ENCODE measurements at regions not wholly inside any gene's neighbourhood (a gene's known extent, or its start where the extent isn't known, plus 50 kb on each side); places are given as distances from the start of the nearest gene placed in this dataset.
A peak's percentile ranks its signal among the peaks of the same experiment; 100 is the strongest.

DNA sequence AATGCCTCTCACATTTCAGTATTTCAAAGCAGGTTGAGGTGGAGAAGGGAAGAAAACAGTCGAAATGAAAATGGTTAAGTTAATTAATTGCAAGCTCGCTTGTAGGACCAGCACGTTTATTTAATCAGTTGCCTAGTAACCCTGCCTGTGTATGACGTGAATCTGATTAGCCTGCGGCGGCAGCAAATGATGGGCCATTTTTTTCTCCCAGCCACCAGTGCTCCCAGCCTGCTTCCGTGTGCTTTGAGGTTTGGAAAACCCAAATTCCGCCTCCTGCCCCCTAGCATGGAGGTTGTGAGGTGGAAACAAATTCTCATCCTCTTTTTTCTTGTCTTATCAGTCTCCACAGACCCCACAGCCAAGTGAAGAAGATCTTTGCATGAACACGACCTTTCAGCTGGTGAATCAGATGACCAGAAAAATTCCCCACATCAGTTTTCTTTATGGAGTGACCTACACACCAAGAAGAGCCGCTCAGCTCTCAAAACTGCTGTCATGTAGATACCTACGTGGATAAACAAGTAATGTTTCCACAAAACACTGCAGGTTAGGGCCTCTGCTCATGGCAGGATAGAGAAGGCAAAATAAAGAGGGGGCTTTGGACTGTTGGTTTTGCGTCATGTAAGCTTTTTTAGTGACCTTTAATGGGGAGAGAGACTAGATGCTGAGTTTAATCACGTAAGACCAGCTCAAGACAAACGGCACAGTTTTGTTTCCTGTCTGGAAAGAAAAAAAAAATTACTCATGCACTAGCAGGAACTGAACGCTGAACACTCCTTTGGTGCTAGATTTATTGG lies 572.9 kb upstream of the NOX3 start:
- peak; percentile 71 for DNase-seq

DNA sequence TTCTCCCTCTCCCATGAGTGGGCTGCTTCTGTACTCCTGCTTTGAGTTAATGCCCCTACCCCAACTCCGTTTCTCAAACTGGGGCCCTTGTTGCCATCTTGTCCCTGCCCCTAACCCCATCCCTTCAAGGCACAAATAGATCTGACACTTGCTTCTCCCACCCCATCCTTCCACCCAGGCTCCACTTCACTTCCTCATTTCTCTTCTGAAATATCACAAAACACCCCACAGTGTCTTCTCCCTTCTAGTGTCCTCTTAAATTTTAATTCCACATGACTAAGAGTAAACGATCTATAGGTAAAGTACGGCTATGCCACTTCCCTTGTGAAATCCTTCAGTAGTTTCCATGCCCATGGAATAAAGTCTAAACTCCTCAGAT lies 571.6 kb upstream of the NOX3 start:
- no peak for DNase-seq

GRCh38 chr6:156026486-156027247 lies 571.0 kb upstream of the NOX3 start:
- DNase-seq = no peak

GRCh38 chr6:156024339-156024738 lies 568.7 kb upstream of the NOX3 start:
- DNase-seq = no peak

DNA sequence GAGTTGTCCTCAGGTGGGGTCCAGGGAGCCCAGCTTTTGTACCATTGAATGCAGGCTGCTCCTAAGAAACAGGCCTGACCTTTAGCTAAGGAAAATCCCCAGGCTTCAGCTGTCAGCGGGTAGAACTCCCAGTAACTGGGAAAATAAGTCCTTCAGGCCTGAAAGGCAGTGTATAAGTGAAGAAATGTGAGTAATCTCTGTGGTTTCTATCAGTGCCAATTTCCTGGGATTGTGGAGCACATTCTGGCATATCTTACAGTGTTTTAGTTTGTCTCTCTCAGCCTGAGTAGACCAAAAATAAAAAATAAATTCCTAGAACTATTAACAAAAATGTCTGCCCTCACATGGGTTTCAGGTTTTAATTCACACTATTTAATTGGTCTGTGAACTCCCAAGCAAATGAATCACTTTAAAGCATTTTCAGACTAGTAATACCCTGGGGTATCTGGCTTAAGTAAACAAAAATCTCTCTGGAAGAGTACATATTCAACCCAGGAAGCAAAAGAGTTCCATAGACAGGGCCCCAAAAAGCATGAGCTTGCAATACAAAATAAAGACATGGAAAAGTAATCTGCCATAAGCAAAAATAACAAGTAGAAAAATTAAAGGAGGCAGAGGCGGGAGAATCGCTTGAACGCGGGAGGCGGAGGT lies 566.2 kb upstream of the NOX3 start:
- no peak for DNase-seq

GRCh38 chr6:156017838-156018237 lies 562.2 kb upstream of the NOX3 start:
- DNase-seq = no peak

DNA sequence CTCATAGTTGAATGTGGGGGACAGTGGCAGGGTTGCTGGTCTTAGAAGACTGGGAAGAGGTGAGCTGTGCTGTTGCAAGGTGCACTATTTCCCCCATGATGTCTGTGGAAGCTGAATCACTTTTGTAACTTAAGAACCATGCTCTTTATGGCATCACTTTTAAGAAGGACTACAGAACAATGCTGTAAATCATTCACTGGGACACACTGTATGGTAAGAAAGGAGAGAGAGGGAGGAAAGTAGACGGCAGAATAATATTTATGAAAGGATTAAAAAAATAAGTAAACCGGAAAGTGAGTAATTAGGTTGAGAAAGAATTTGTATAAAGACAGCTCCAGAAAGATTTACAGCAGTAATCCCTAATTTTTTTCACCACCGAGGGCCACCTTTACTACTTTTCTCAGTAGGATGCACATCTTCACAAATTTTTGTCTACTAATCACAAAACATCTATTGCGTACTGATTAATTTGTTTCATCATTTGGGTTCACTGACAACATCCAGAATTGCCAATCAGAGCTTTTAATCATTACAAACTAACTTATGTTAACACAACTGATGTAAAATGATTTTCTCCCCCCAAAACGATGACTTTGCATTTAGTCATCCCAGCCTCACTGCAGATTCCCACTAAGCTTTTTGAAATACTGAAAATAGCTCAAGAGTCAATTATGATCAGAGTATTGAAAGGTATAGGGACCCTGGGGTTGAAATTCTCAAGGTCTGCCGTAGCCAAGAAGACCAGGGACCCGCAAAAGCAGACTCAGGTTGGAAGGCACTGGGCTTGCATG lies 560.7 kb upstream of the NOX3 start:
- DNase-seq = no peak

- DNase-seq = no peak
These were observed 557.5 kb upstream of the NOX3 start for GRCh38 chr6:156013155-156013554.

- DNase-seq = no peak
These were observed 554.0 kb upstream of the NOX3 start for GRCh38 chr6:156009656-156010055.

DNA sequence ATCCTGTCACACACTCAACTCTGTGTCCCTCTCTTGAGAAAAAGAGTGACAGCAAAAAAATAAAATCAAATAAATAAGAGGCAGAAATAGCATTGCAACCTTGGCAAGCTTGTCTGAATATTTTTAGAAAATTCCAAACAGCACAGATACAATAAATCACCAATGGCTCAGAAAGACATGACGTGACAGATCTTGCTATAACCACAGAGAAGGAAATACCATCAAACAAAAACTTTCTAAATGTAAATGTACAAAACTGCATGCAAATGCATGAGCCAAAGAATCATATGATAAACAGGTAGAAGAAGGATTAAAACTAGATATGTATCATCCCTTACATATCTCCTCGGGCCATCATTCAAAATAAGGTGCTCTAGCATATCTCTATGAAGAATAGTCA lies 549.2 kb upstream of the NOX3 start:
- DNase-seq = no peak

DNA sequence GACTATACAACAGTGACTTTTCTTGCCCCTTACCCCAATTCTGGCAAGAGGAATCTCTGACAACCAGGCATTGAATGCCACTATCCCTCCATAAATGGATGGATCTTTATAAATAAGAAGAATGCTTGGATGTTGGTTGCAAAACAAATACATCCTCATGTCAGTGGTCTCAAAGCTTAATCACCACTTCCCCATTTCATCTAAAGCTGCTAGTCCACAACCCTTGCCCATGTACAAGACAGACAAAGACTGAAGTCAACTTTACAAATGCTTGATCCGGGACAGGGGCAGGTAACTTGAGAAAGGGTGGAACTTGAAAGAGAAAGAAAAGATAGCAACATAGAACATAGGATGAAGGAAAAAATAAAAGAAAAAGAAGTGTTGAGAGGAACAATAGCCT lies 540.5 kb upstream of the NOX3 start:
- no peak for DNase-seq

DNA sequence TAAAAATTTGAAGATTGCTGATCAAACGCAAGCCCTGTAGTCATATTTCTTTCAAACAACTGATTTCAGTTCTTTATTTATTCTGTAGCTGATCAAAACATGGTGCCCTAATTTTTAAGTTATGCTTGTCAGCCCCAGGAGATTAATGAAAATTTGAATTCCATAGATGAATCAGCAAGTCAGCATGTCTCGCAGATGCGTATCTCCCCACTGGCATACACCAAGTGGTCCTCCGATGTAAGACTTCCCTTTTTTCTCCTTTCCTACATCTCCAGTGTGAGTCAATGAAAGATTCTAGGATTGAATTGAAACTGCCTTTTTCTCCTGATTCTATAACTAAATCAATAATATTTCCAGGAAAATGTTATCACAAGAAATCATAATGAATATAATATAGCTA lies 539.6 kb upstream of the NOX3 start:
- no peak for DNase-seq

- DNase-seq = no peak
These were observed 538.4 kb upstream of the NOX3 start for GRCh38 chr6:155994086-155994485.

DNA sequence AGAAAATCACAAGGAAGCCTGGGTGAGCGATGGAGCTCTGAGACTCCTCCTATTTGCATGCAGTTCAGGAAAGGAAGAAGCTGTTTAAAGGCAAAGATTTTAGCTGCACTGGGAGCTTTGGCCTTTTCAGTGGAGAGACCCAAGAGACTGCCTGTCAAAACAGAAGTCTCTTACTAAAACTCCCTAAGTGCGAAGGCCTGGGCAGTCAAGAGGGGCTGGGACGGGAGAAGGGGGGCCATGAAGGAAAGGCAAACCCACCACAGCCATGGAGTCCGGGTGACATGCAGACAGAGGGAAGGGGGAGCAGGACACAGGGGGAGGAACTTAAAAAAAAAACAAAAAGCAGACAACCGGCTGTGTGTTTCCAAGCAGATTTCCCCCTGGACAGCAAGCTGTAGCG lies 537.6 kb upstream of the NOX3 start:
- DNase-seq = no peak

DNA sequence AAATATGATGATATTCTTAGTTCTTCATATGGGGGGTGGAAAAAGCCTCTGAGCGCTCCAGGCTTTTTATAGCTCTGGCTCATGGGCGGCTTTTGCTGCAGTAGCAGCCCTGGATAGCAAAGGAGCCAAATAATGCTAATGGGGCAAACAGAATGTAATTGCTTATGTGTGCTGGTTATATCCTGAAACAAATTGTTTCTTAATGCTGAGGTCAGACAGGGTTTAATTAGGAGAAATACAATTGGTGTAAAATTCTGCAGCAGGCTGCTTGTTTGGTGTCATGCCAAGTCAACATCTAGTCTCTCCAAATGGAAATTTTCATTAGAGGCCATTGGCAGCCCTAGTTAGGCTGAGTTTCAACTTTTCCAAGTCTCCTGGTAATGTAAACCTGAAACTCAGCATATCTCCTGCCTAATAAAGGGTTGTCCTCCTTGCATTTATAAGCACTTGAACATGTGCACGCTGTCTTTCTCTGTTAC lies 530.1 kb upstream of the NOX3 start:
- peak; percentile 10 for DNase-seq

GRCh38 chr6:155980768-155981079 lies 525.1 kb upstream of the NOX3 start:
- no peak for DNase-seq

- no peak for DNase-seq
These were observed 524.6 kb upstream of the NOX3 start for GRCh38 chr6:155980014-155980767.

DNA sequence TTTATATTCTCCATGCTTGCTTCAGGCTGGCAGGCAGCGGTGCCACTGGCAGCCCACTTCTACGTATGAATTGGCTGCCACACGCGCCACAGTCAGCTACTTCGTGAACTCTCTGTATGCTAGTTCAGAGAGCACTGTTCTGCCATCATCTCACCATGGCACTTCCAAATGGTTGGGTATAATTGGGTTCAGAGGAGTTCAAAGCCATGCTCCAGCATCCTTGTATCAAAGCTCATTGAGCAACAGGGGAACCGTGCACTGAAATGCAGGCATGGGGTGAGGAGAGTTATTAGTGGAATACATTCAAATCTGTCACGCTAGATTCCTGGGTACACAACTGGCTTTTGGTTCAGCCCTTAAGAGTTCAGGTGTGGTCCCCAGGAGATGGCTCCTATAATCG lies 519.9 kb upstream of the NOX3 start:
- DNase-seq = no peak

DNA sequence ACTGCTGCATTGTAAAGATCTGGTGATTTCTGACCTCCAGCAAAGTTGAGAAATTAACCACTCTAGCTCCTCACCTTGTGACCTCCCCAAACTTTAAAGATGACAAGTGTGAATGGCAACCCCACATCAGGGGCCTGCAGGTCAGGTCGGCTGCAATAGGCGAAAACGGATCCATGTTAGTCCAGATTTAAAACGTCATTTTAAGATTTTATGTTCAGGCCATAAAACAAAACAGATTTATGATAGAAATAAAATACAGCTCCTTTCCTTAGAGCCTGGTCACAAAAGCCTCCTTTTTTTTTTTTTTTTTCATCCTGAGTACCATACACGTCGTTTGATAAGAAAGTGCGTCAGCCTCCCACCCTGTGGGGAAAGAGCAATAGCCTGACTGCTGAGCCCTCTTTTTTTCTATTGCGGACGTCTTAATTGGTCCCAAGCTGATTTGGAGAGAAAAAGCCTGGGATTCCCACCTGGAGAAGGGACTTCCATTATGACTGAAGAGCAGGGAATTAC lies 519.2 kb upstream of the NOX3 start:
- no peak for DNase-seq

DNA sequence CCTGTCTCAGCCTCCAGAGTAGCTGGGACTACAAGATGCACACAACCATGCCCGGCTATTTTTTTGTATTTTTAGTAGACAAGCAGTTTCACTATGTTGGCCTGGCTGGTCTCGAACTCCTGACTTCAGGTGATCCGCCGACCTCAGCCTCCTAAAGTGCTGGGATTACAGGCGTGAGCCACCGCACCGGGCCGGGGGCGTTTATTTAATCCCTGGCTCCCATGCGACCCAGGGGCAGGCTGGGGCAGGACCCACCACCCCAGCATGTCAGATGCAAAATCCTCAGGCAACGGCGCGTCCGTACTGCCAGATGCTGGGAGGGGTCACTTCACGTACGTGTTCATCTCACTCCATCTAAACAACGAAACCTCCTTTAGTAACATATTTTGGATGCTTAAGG lies 518.7 kb upstream of the NOX3 start:
- no peak for DNase-seq

DNA sequence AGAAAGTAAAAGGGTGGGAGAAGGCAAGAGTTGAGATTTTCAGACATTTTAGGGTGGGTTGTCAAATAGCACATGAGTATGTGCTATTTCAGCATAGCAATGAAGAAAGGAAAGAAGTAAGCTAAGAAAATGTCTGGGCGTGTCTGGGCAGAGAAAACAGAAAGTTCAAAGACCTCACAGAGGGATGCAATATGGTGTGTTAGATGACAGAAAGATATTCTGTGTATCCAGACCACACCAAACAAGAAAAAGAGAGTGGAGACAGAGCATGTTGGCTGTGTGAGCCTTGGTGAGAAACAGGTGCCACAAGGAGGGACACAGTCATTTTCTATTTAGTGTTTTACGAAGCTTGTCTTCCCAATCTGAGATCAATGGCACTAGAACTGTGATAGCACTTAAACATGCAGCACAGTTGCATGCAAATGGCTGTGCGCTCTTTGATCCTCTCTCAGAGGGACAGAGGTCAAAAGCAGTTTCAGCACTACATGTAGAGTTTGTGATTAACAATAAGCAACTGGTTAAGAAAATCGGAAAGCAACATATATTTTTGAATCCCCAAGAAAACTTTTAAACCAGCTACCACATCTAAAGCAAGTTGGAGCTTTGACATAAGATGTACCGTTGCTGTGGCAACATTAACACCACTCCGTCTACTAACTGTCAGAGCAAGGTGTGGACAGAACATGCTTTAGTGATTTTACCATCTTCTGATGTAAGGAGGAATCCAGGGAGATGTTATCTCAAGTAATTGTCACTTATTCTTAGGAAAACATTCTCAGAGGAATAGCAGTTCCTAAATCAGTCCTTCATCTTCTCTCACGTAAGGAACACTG lies 515.5 kb upstream of the NOX3 start:
- DNase-seq = no peak

All from NCI-H1436 (cell line).